Left lung (tissue), 4 donors: ENCODE measurements at regions not wholly inside any gene's neighbourhood (a gene's known extent, or its start where the extent isn't known, plus 50 kb on each side); places are given as distances from the start of the nearest gene placed in this dataset.

ENCODE experiments used
- ATAC-seq: fragments of 200-7000 bp; cut with Tn5 transposase; one replicate; pipeline ENCODE4 v1.9.1; 2020; ENCODE audit warnings: moderate library complexity
- DNase-seq, 4 donors: peaks; one replicate each; pipeline ENCODE4 v3.0.0-alpha.2; 2013 to 2020
- H3K27ac ChIP-seq, 2 donors: fragments of 200-600 bp; sonication (generic) in 1 of 2; one replicate each; pipeline versions ENCODE4 v1.5.0 to v1.8.0; 2020 to 2021
- H3K27me3 ChIP-seq, 2 donors: fragments of 200-600 bp; sonication (generic) in 1 of 2; one replicate each; pipeline versions ENCODE4 v1.5.0 to v1.8.0; 2020 to 2021
- H3K36me3 ChIP-seq, 2 donors: fragments of 200-600 bp; sonication (generic) in 1 of 2; one replicate each; pipeline versions ENCODE4 v1.5.0 to v1.8.0; 2020 to 2021
- H3K4me1 ChIP-seq, 2 donors: fragments of 200-600 bp; one replicate each; pipeline ENCODE4 v1.8.0; 2021
- H3K4me3 ChIP-seq, 2 donors: fragments of 200-600 bp; sonication (generic) in 1 of 2; one replicate each; pipeline versions ENCODE4 v1.5.0 to v1.8.0; 2020 to 2021; ENCODE audit warnings: mild to moderate bottlenecking in 1 of 2
- H3K9me3 ChIP-seq, 2 donors: fragments of 200-600 bp; sonication (generic) in 1 of 2; one replicate each; pipeline versions ENCODE4 v1.5.0 to v1.8.0; 2020 to 2021
- CTCF ChIP-seq, 2 donors: fragments of 200-600 bp; sonication (generic) in 1 of 2; IDR thresholded peaks; one replicate each; pipeline versions ENCODE4 v1.5.0 to v1.8.0; 2021; ENCODE audit warnings: antibody characterized with exemption in 2 of 2
- intact Hi-C, 2 donors: fragments of 100-400 bp; cut with DNase I; formaldehyde crosslinking; loops; one replicate each; pipeline versions ENCODE4 v1.11.2 to v1.14.2; 2022
- donor health status: DM: no; HTN: yes; CAD: no.
- donor health status: DM: no; HTN: no; CAD: no.

- no peaks in the 10 kb centered on the region for H3K9me3 ChIP-seq
- H3K4me3 ChIP-seq: no peak overlapping the region
- H3K27me3 ChIP-seq: no peaks in the 10 kb centered on the region
- no peaks in the 10 kb centered on the region for H3K4me1 ChIP-seq
- H3K27ac ChIP-seq: no peak overlapping the region
- ATAC-seq (no peak), DNase-seq (no peak)
- TF ChIP-seq CTCF (IDR thresholded peaks at IDR 0.05): no peak
- intact Hi-C loops: no loop called here
- no peaks in the 10 kb centered on the region for H3K36me3 ChIP-seq
Measured at GRCh38 chr7:49150486-49150885, 226.1 kb downstream of the CDC14C start.

DNA sequence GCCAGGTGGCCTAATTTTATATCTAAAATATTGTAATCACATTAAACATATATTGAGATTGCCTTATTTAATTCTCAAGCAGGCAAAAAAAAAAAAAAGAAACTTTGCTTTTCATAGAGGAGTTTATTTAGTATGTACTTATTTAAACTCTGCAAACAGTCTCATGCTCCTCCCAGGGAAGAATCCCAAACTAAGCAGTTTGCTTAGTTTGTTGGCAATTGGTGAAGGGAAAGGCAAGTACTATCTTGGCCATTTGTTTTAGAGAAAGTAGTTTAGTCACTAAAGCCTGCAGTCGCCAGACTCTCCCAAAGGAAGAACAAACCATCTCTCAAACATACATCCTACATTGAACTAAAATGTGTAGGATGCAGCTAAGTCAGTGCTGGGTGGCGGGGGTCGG lies 226.8 kb downstream of the CDC14C start:
- intact Hi-C loops: no loop called here
- H3K27ac ChIP-seq: no peak overlapping the region
- H3K4me3 ChIP-seq: no peak overlapping the region
- H3K9me3 ChIP-seq: no peaks in the 10 kb centered on the region
- ATAC-seq (no peak), DNase-seq (peak in 1 of 4 donors; percentile 31)
- H3K4me1 ChIP-seq: no peaks in the 10 kb centered on the region
- H3K27me3 ChIP-seq: no peaks in the 10 kb centered on the region
- no peak for TF ChIP-seq CTCF (IDR thresholded peaks at IDR 0.05)
- H3K36me3 ChIP-seq: no peaks in the 10 kb centered on the region

DNA sequence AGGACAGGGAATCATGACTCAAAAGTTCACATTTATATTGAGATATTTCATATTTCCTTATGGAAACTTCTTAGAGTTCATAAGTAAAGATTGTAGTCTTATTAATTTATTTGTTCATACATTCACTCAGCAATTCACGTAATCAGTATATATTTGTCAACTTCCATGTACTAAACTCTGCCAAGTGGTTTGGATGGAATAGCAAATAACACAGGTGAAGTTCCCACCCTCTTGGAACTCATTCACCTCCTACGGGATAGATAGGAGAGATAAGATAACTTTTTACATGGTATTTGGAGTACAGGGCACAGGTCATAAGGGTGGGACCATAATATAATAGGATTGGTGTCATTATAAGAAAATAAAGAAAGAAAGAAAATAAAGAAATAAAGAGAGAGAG lies 234.0 kb downstream of the CDC14C start:
- ATAC-seq (no peak), DNase-seq (no peak)
- Histone ChIP-seq H3K4me1 (no peaks in the 10 kb centered on the region), H3K27ac (no peak overlapping the region), H3K27me3 (no peaks in the 10 kb centered on the region), H3K36me3 (no peaks in the 10 kb centered on the region), H3K9me3 (no peaks in the 10 kb centered on the region), H3K4me3 (no peak overlapping the region)
- TF ChIP-seq CTCF (IDR thresholded peaks at IDR 0.05): no peak
- intact Hi-C loops: no loop called here

GRCh38 chr7:49159536-49159935 lies 235.2 kb downstream of the CDC14C start:
- DNase-seq: no peak
- no peak for TF ChIP-seq CTCF (IDR thresholded peaks at IDR 0.05)
- intact Hi-C loops: no loop called here
- no peak for ATAC-seq
- Histone ChIP-seq H3K36me3 (no peaks in the 10 kb centered on the region), H3K4me3 (no peak overlapping the region), H3K9me3 (no peaks in the 10 kb centered on the region), H3K4me1 (no peaks in the 10 kb centered on the region), H3K27ac (no peak overlapping the region), H3K27me3 (no peaks in the 10 kb centered on the region)

DNA sequence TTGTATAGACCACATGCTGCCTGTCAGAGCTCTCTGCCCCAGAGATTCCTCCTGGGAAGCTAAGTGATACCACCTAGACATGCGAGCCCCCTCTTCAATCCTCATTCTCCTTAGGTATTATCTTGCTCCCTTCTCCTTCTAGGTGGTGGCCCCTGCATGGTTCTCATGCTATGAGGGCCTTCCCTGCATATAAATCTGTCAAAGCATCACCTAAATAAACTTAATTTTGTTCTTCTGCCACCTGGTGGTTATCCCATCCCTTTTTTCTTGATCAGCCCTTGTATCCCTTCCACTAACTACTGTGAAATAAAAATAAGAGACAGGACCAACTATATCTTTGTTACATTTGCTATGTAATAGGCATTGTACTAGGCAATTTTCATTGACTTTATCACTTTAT lies 242.1 kb downstream of the CDC14C start:
- H3K4me1 ChIP-seq: no peaks in the 10 kb centered on the region
- no peak overlapping the region for H3K4me3 ChIP-seq
- no peak for ATAC-seq
- no peak for TF ChIP-seq CTCF (IDR thresholded peaks at IDR 0.05)
- no peak overlapping the region for H3K27ac ChIP-seq
- DNase-seq: no peak
- no peaks in the 10 kb centered on the region for H3K27me3 ChIP-seq
- H3K36me3 ChIP-seq: no peaks in the 10 kb centered on the region
- intact Hi-C loops: no loop called here
- H3K9me3 ChIP-seq: no peaks in the 10 kb centered on the region
